ENCODE measurements at regions not wholly inside any gene's neighbourhood (a gene's known extent, or its start where the extent isn't known, plus 50 kb on each side); places are given as distances from the start of the nearest gene placed in this dataset.

GRCh38 chr2:220932041-220932440, 640.1 kb downstream of the EPHA4 start:
- no peak for DNase-seq (ENCODE audit: low read depth)
- no peak overlapping the region for H3K4me3 ChIP-seq (ENCODE audit: low read depth, low read length)
- TF ChIP-seq CTCF (IDR thresholded peaks at IDR 0.05; ENCODE audit: low read depth, low read length, missing control alignments) = no peak

DNA sequence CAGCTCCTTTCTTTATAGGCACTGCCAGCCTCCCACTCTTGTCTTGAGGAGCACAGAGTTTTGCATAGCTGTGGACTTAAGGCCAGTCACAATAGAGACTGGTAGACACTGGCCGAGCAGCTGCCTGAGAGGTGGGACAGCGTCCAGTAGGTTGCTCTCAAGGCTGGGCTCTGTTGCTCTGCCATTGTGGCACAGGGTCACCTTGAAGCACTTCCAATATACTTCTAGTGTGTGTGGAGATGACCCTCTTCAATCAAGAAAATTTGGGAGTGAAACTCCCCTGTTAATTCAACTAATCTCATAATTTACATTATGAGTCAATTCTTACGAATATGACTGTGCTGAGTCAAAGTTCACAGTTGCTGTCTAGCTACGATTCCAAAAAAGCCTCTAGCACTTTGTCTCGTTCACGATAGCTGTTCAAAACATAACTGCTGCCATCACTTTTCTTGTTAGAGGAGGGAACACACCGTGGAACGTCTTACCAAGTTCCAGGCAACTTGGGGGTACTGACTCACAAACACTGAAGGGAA, 636.2 kb downstream of the EPHA4 start:
- H3K4me3 ChIP-seq (ENCODE audit: low read depth, low read length) = no peak overlapping the region
- DNase-seq (ENCODE audit: low read depth) = no peak
- no peak for TF ChIP-seq CTCF (IDR thresholded peaks at IDR 0.05; ENCODE audit: low read depth, low read length, missing control alignments)

DNA sequence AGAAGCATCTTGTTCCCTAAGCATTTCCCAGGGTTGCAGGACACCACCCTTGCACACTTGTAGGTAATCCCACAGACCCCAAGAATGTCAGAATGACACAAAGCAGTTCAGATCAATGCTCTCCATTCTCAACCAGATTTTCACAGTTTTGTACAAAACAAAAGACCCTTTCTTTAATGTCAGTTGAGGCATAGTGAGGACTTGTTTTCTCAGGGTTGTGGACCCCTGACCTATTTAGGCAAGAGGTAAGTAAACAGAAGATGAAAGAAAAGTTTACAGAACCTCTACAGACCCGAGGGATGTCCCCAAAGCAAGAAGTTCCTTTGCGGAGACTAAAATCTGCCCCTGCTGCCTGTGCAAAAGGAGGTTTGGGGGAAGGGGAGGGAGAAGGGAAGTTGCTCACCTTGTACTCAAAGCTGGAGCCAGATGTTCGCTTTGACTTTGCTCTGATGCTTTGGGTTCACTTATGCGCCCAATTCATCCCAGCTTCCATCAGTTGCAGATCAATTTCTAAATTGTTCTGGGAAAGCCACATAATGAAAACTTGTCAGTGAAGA, 635.4 kb downstream of the EPHA4 start:
- no peak for TF ChIP-seq CTCF (IDR thresholded peaks at IDR 0.05; ENCODE audit: low read depth, low read length, missing control alignments)
- no peak overlapping the region for H3K4me3 ChIP-seq (ENCODE audit: low read depth, low read length)
- no peak for DNase-seq (ENCODE audit: low read depth)

DNA sequence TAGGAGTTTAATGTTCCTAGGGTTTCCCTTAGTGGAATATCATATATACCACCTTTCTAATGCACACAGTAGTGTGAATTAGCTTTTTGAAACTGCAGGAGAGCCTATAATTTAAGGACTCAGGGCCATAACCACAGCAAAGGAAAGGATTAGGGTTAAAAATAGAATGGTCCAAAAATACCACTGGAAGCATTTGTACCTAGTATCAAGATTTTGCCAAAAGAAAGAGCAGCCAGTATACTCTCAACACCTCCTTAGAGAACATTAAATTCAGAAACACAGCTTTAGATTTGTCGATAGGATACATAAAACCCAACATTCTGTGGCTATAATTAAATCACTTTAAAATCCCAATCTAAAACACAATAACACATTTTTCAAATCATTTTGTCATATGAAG, 634.9 kb downstream of the EPHA4 start:
- DNase-seq (ENCODE audit: low read depth) = no peak
- TF ChIP-seq CTCF (IDR thresholded peaks at IDR 0.05; ENCODE audit: low read depth, low read length, missing control alignments) = no peak
- H3K4me3 ChIP-seq (ENCODE audit: low read depth, low read length) = no peak overlapping the region

DNA sequence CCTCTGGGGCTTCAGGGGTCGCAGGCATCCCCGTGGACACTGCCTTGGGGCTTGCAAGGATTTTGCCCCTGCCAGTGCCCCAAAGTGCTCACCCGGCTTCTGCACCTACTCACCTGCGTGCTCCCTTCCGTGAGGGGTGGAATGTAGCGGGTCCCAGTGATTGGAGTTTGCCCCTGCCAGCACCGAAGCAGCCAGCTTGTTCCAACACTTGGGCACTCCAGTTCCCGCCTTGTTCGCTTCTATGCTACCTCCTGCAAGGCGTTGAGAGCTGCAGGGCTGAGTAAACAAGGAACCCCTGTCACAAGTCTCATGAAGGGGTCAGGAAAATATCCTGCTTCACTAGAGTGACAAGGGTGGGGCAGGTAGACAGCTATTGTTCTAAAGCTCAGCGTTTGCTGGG, 631.5 kb downstream of the EPHA4 start:
- H3K4me3 ChIP-seq (ENCODE audit: low read depth, low read length) = no peak overlapping the region
- TF ChIP-seq CTCF (IDR thresholded peaks at IDR 0.05; ENCODE audit: low read depth, low read length, missing control alignments) = no peak
- no peak for DNase-seq (ENCODE audit: low read depth)

- H3K4me3 ChIP-seq (ENCODE audit: low read depth, low read length) = no peak overlapping the region
- DNase-seq (ENCODE audit: low read depth) = no peak
- no peak for TF ChIP-seq CTCF (IDR thresholded peaks at IDR 0.05; ENCODE audit: low read depth, low read length, missing control alignments)
Observed at GRCh38 chr2:220941683-220942082, 630.4 kb downstream of the EPHA4 start.

DNA sequence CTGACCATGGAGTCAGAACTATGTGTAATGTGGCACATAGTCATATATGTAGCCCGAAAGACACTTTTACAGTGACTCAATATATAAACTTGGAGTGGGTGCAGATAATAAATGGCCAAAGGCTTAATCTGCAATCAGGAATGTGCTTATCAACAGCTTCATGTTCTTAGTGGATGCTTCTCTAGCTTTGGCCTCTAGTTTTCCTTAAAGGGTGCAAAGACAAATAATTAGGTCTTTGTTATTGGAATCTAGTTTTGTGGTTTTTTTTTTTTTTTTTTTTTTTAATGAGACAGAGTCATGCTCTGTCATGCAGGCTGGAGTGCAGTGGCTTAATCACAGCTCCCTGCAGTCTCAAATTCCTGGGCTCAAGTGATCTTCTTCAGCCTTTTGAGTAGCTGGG, 625.6 kb downstream of the EPHA4 start:
- no peak for TF ChIP-seq CTCF (IDR thresholded peaks at IDR 0.05; ENCODE audit: low read depth, low read length, missing control alignments)
- H3K4me3 ChIP-seq (ENCODE audit: low read depth, low read length) = no peak overlapping the region
- DNase-seq (ENCODE audit: low read depth) = no peak
